Thyroid gland (tissue), 4 donors: ENCODE measurements at regions not wholly inside any gene's neighbourhood (a gene's known extent, or its start where the extent isn't known, plus 50 kb on each side); places are given as distances from the start of the nearest gene placed in this dataset.

ENCODE experiments used
- CTCF ChIP-seq, 6 experiments: fragments of 200-600 bp in 3 of 6; fragments of 450-650 bp in 3 of 6; sonication (generic) in 3 of 6; IDR thresholded peaks; one replicate each; pipeline ENCODE4 v1.5.1; 2016 to 2019; ENCODE audit warnings: antibody characterized with exemption in 6 of 6, mild to moderate bottlenecking in 2 of 6, inconsistent platforms in 1 of 6, moderate library complexity in 1 of 6
- POLR2A ChIP-seq, 2 donors: fragments of 450-650 bp; IDR thresholded peaks; one replicate each; pipeline ENCODE4 v1.6.1; 2017; ENCODE audit warnings: antibody characterized with exemption in 2 of 2, mild to moderate bottlenecking in 2 of 2, moderate library complexity in 1 of 2

- TF ChIP-seq POLR2A (IDR thresholded peaks at IDR 0.05) (no peak), CTCF (IDR thresholded peaks at IDR 0.05) (no peak)
These were observed 156.5 kb downstream of the TFAP2B start for GRCh38 chr6:50975216-50975615.
